Suprapubic skin (tissue), 3 donors: ENCODE measurements at regions not wholly inside any gene's neighbourhood (a gene's known extent, or its start where the extent isn't known, plus 50 kb on each side); places are given as distances from the start of the nearest gene placed in this dataset.

Experiments used
- POLR2A ChIP-seq, 2 donors: fragments of 450-650 bp; IDR thresholded peaks; one replicate each; pipeline ENCODE4 v1.6.1; 2017; ENCODE audit warnings: antibody characterized with exemption in 2 of 2, mild to moderate bottlenecking in 2 of 2, moderate library complexity in 2 of 2
- TF ChIP-seq, protein P1 (sequence below), 2 donors: fragments of 200-600 bp in 1 of 2; fragments of 450-650 bp in 1 of 2; sonication (generic) in 1 of 2; IDR thresholded peaks; one replicate each; pipeline ENCODE4 v1.5.1; 2016 to 2019; ENCODE audit warnings: antibody characterized with exemption in 2 of 2, mild to moderate bottlenecking in 1 of 2, moderate library complexity in 1 of 2

DNA sequence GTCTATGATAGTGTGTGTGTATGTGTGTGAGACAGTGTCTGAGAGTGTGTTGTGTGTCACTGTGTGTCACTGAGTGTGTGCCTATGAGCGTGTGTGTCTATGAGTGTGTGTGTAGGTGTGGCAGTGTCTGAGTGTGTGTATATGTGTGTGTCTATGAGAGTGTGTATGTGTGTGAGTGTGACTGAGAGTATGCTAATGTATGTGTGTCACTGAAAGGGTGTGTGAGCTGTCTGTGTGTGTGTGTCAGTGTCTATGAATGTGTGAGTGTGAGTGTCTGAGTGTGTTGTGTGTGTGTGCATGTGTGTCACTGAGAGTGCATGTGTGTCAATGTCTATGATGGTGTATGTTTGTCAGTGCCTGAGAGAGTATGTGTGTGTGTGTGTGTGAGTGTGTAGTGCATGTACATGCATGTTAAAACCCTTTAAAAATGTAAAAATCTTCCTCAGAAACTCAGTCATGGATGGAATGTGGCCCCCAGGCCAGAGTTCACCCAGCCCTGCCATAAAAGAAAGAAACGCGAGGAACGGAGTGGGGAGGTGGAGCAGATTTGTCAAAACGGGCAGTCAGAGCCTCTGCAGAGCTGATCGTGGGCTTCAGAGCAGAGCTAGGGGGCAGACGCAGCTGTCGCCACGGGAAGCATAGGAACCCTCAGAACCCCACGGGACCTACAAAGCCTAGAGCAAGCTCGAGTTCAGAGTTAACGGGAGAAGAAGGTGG lies 218.8 kb downstream of the CTTN start:
- TF ChIP-seq, protein P1, sequence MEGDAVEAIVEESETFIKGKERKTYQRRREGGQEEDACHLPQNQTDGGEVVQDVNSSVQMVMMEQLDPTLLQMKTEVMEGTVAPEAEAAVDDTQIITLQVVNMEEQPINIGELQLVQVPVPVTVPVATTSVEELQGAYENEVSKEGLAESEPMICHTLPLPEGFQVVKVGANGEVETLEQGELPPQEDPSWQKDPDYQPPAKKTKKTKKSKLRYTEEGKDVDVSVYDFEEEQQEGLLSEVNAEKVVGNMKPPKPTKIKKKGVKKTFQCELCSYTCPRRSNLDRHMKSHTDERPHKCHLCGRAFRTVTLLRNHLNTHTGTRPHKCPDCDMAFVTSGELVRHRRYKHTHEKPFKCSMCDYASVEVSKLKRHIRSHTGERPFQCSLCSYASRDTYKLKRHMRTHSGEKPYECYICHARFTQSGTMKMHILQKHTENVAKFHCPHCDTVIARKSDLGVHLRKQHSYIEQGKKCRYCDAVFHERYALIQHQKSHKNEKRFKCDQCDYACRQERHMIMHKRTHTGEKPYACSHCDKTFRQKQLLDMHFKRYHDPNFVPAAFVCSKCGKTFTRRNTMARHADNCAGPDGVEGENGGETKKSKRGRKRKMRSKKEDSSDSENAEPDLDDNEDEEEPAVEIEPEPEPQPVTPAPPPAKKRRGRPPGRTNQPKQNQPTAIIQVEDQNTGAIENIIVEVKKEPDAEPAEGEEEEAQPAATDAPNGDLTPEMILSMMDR (IDR thresholded peaks at IDR 0.05), result no peak
- no peak for TF ChIP-seq POLR2A (IDR thresholded peaks at IDR 0.05)
